Fibroblast of lung (primary cell): ENCODE measurements at regions not wholly inside any gene's neighbourhood (a gene's known extent, or its start where the extent isn't known, plus 50 kb on each side); places are given as distances from the start of the nearest gene placed in this dataset.

ENCODE experiments used
- CTCF ChIP-seq, 2 donors: IDR thresholded peaks in 1 of 2; conservative IDR thresholded peaks in 1 of 2; 1 replicate in 1 of 2; 2 replicates in 1 of 2; pipeline ENCODE4 v1.5.1; 2011 to 2012; ENCODE audit warnings: low read length in 2 of 2, control low read depth in 1 of 2, inconsistent platforms in 1 of 2, low read depth in 1 of 2, mild to moderate bottlenecking in 1 of 2
- EZH2 ChIP-seq: IDR thresholded peaks from 2 replicates; pipeline ENCODE4 v1.5.1; 2012; ENCODE audit warnings: low read length, control low read depth, mild to moderate bottlenecking; ENCODE audit errors: missing control alignments

- TF ChIP-seq CTCF (conservative IDR thresholded peaks at IDR 0.05 in 1 of 2, IDR thresholded peaks at IDR 0.05 in 1 of 2; ENCODE audit: low read depth in 1 of 2, low read length in 2 of 2) (no peak), EZH2 (no peak)
Observed at GRCh38 chr12:91579516-91580263, 397.1 kb upstream of the DCN start.
